ENCODE measurements at regions not wholly inside any gene's neighbourhood (a gene's known extent, or its start where the extent isn't known, plus 50 kb on each side); places are given as distances from the start of the nearest gene placed in this dataset.

- CTCF ChIA-PET = no interaction called here
- DNase-seq (ENCODE audit: extremely low spot score) = no peak
- POLR2A ChIA-PET = no interaction called here
- no peak for TF ChIP-seq FOXK2 (IDR thresholded peaks at IDR 0.05)
- TF ChIP-seq CTBP1 (IDR thresholded peaks at IDR 0.05; ENCODE audit: borderline replicate concordance) = no peak
- no peak for TF ChIP-seq NFRKB (IDR thresholded peaks at IDR 0.05)
- no peak for TF ChIP-seq SUZ12 (IDR thresholded peaks at IDR 0.05)
- no peak for TF ChIP-seq HDGF (IDR thresholded peaks at IDR 0.05; ENCODE audit: borderline replicate concordance)
- no peak for TF ChIP-seq SP1 (IDR thresholded peaks at IDR 0.05)
- no peak for TF ChIP-seq FOXA1 (IDR thresholded peaks at IDR 0.05)
These were observed 274.3 kb upstream of the ZNF462 start for GRCh38 chr9:106588626-106589025.

- ChIA-PET CTCF (interaction anchor here (0.5 kb wide), 2 partner anchors 11 to 584 kb away, joined by 3 read pairs; no protein-coding TSS in a partner anchor), POLR2A (no interaction called here)
- no peak for DNase-seq (ENCODE audit: extremely low spot score)
- no peak for TF ChIP-seq BHLHE40 (IDR thresholded peaks at IDR 0.05; ENCODE audit: borderline replicate concordance)
- no peak for TF ChIP-seq L3MBTL2 (conservative IDR thresholded peaks at IDR 0.05)
- no peak for TF ChIP-seq FOXM1 (IDR thresholded peaks at IDR 0.05; ENCODE audit: borderline replicate concordance)
- no peak for TF ChIP-seq SP1 (IDR thresholded peaks at IDR 0.05)
- no peak for TF ChIP-seq ELF4 (IDR thresholded peaks at IDR 0.05)
- TF ChIP-seq CTBP1 (IDR thresholded peaks at IDR 0.05; ENCODE audit: borderline replicate concordance) = no peak
These were observed 272.0 kb upstream of the ZNF462 start for GRCh38 chr9:106590759-106591505.

- ChIA-PET POLR2A (no interaction called here), CTCF (no interaction called here)
- no peak for TF ChIP-seq L3MBTL2 (conservative IDR thresholded peaks at IDR 0.05)
- no peak for TF ChIP-seq SUZ12 (IDR thresholded peaks at IDR 0.05)
- TF ChIP-seq LEF1 (IDR thresholded peaks at IDR 0.05; ENCODE audit: borderline replicate concordance) = no peak
- TF ChIP-seq FOXA1 (IDR thresholded peaks at IDR 0.05) = no peak
- no peak for TF ChIP-seq FOXM1 (IDR thresholded peaks at IDR 0.05; ENCODE audit: borderline replicate concordance)
- no peak for TF ChIP-seq SP1 (IDR thresholded peaks at IDR 0.05)
- TF ChIP-seq ELF4 (IDR thresholded peaks at IDR 0.05) = no peak
- TF ChIP-seq ARNT (IDR thresholded peaks at IDR 0.05) = no peak
- TF ChIP-seq BHLHE40 (IDR thresholded peaks at IDR 0.05; ENCODE audit: borderline replicate concordance) = no peak
- no peak for TF ChIP-seq HDGF (IDR thresholded peaks at IDR 0.05; ENCODE audit: borderline replicate concordance)
- TF ChIP-seq CTBP1 (IDR thresholded peaks at IDR 0.05; ENCODE audit: borderline replicate concordance) = no peak
- no peak for TF ChIP-seq NFRKB (IDR thresholded peaks at IDR 0.05)
- no peak for TF ChIP-seq TARDBP (IDR thresholded peaks at IDR 0.05)
- TF ChIP-seq PKNOX1 (IDR thresholded peaks at IDR 0.05) = no peak
- no peak for TF ChIP-seq FOXK2 (IDR thresholded peaks at IDR 0.05)
- TF ChIP-seq ZNF384 (IDR thresholded peaks at IDR 0.05) = no peak
- DNase-seq (ENCODE audit: extremely low spot score) = no peak
These were observed 269.8 kb upstream of the ZNF462 start for GRCh38 chr9:106593201-106593600.

GRCh38 chr9:106596984-106597383 is 266.0 kb upstream of the ZNF462 start:
- no peak for DNase-seq (ENCODE audit: extremely low spot score)
- POLR2A ChIA-PET = no interaction called here
- TF ChIP-seq L3MBTL2 (conservative IDR thresholded peaks at IDR 0.05) (no peak), LEF1 (IDR thresholded peaks at IDR 0.05; ENCODE audit: borderline replicate concordance) (no peak), NFRKB (IDR thresholded peaks at IDR 0.05) (no peak), ELF4 (IDR thresholded peaks at IDR 0.05) (no peak), FOXA1 (IDR thresholded peaks at IDR 0.05) (no peak), TARDBP (IDR thresholded peaks at IDR 0.05) (no peak), ARNT (IDR thresholded peaks at IDR 0.05) (no peak), PKNOX1 (IDR thresholded peaks at IDR 0.05) (no peak), CTBP1 (IDR thresholded peaks at IDR 0.05; ENCODE audit: borderline replicate concordance) (no peak), FOXK2 (IDR thresholded peaks at IDR 0.05) (no peak), HDGF (IDR thresholded peaks at IDR 0.05; ENCODE audit: borderline replicate concordance) (no peak), BHLHE40 (IDR thresholded peaks at IDR 0.05; ENCODE audit: borderline replicate concordance) (no peak), SUZ12 (IDR thresholded peaks at IDR 0.05) (no peak), ZNF384 (IDR thresholded peaks at IDR 0.05) (no peak), SP1 (IDR thresholded peaks at IDR 0.05) (no peak), FOXM1 (IDR thresholded peaks at IDR 0.05; ENCODE audit: borderline replicate concordance) (no peak)
- CTCF ChIA-PET = no interaction called here

- TF ChIP-seq CTBP1 (IDR thresholded peaks at IDR 0.05; ENCODE audit: borderline replicate concordance) = no peak
- no peak for TF ChIP-seq L3MBTL2 (conservative IDR thresholded peaks at IDR 0.05)
- TF ChIP-seq TARDBP (IDR thresholded peaks at IDR 0.05) = no peak
- TF ChIP-seq ZNF384 (IDR thresholded peaks at IDR 0.05) = no peak
- no peak for TF ChIP-seq HDGF (IDR thresholded peaks at IDR 0.05; ENCODE audit: borderline replicate concordance)
- no peak for TF ChIP-seq PKNOX1 (IDR thresholded peaks at IDR 0.05)
- no peak for TF ChIP-seq LEF1 (IDR thresholded peaks at IDR 0.05; ENCODE audit: borderline replicate concordance)
- TF ChIP-seq SUZ12 (IDR thresholded peaks at IDR 0.05) = no peak
- TF ChIP-seq FOXM1 (IDR thresholded peaks at IDR 0.05; ENCODE audit: borderline replicate concordance) = no peak
- no peak for TF ChIP-seq BHLHE40 (IDR thresholded peaks at IDR 0.05; ENCODE audit: borderline replicate concordance)
- no peak for TF ChIP-seq ARNT (IDR thresholded peaks at IDR 0.05)
- TF ChIP-seq FOXA1 (IDR thresholded peaks at IDR 0.05) = no peak
- TF ChIP-seq NFRKB (IDR thresholded peaks at IDR 0.05) = no peak
- no peak for TF ChIP-seq FOXK2 (IDR thresholded peaks at IDR 0.05)
- no peak for TF ChIP-seq ELF4 (IDR thresholded peaks at IDR 0.05)
- TF ChIP-seq SP1 (IDR thresholded peaks at IDR 0.05) = no peak
- ChIA-PET POLR2A (no interaction called here), CTCF (no interaction called here)
- DNase-seq (ENCODE audit: extremely low spot score) = no peak
These were observed 261.9 kb upstream of the ZNF462 start for GRCh38 chr9:106600955-106601560.
